ENCODE measurements at regions not wholly inside any gene's neighbourhood (a gene's known extent, or its start where the extent isn't known, plus 50 kb on each side); places are given as distances from the start of the nearest gene placed in this dataset.
"Not testable (repeated sequence)": the region's sequence is repeated elsewhere in the genome, so short reads cannot be mapped to it uniquely, and the experiment has no call there.

DNA sequence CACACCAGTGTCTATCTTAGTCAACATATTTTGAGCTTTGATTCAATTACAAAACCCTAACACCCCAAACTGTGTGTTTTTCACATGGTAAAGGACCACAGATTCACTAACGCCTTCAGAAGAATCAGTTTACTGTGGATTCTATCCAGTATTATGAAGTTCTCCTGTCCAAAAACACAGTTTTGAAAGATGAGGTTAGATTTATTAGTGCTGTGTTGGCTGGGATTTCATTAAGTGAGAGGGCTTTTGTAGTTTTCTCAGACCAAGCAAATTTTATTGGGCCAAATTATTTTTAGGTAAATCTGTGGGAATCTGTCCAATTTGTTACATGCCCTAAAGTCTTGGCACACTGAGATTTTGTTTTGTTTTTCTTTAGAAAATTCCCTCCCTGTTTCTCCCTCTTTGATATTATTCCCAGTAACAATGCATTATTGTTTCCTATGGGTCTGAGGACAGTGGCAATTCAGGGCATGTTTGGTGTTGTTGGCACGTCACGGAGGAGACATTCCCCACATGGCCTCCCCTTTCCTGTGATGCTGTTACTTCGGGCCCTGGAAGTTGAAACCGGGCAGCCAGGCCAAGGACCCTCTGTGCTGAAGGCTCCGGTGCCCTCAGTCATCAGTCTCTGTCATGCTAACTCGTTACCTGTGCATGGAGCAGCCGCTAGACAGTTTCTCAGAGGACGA lies 87.5 kb upstream of the ALKAL2 start:
- DNase-seq: no peak

DNA sequence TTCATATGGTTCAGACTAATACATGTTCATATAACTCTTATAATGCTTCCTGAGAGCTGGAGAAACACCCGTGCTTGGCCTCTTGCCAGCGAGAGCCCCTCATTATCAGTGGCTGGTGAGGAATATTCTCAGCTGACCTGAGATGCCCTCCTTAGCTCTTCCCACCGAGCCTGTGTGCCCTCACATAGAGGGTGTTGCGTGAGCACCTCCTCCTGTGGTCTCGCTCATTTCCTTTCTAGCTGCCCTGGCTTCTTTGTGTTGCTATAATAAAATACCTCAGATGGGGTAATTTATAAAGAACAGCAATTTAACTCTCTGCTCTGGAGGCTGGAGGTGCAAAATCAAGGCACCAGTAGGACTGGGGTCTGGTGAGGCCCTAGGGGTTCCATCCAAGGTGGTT lies 80.5 kb upstream of the ALKAL2 start:
- DNase-seq: no peak

DNA sequence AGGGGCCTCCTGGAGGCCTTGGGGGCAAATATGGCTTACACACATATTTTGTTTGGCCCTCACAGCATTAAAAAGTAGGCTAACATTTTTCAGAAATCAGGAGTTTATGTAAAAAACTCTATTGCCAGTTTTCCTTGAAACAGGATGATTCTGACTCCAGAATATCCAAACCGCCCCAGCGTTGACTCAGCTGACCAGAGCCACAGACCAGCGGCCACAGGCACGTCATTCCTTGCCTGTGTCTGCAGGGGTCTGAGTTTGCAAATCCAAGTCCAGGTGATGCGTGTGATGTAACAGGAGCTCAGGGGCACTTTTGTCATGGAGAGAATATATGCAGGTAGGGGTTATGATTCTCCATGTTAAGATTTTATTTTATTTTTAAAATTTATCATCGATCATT lies 79.4 kb upstream of the ALKAL2 start:
- DNase-seq: no peak

DNA sequence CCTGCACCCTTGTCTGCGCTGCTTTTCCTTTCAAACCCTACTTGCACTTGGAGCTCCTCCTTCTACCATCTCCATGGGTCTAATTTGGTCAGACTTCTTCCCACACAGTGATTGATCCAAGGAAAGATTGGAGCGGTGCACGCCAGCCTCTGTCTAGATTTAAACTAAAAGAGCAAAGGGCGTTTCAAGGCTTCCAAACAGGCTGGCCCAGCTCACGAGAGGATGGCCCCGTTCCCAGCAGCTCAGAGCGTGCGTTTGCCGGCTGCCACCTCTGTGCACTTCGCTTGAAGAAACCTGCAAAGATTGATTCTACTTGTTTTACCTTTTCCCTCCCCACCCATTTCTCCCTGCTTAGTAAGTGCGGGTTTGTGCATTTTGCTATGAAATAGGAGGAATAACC lies 78.8 kb upstream of the ALKAL2 start:
- DNase-seq: no peak

DNA sequence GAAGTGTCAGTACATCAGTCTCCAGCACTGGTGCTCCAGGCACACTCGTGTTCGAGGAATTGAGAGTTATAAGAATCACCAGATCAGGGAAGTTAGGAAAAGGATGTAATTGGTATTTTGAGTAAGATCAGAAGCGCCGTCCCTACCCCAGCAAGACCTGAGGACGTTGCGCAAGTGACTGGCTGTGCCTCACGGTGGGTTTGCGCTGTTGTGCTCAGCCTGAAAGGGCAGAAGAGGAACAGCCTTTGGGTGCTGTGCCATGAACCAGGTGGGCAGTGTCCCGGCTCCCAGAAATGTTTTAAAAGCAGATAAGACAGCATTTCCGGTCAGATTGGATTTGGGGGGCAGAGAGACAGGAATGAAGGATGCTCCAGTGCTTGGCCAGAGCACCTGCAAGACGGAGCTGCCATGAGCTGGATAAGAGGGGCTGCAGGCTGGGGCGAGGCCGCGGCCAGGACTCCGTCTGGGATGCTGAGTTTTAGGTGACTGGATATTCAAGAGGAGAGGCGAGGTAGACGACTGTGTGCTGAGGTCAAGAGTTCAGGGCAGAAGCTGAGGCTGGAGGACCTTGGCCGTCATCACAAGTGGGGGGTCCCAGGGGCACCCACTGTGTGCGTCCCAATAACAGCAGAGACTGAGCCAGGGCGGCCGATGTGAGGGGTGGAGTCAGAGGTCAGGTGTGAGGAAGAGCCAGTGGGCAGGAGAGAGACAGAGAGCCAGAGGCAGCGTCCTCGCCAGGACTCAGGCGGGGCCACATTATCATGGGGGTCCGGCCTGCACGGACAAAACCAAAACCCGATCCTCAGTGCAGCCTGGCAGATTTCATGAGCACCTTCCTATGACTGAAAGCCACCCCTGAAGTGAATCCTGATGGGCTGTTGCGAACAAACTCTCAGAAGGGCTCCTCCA lies 77.7 kb upstream of the ALKAL2 start:
- no peak for DNase-seq

DNA sequence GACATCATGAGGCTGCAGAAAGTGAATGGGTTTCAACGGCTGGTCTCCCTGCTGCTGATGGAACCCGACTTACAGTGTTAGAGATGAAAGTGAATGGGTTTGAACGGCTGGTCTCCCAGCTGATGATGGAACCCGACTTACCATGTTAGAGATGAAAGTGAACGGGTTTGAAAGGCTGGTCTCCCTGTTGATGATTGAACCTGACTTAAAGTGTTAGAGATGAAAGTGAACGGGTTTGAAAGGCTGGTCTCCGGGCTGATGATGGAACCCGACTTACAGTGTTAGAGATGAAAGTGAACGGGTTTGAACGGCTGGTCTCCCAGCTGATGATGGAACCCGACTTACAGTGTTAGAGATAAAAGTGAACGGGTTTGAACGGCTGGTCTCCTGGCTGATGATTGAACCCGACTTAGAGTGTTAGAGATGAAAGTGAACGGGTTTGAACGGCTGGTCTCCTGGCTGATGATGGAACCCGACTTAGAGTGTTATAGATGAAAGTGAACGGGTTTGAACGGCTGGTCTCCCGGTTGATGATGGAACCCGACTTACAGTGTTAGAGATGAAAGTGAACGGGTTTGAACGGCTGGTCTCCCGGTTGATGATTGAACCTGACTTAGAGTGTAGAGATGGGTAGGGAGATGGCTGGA lies 76.1 kb upstream of the ALKAL2 start:
- no peak for DNase-seq

DNA sequence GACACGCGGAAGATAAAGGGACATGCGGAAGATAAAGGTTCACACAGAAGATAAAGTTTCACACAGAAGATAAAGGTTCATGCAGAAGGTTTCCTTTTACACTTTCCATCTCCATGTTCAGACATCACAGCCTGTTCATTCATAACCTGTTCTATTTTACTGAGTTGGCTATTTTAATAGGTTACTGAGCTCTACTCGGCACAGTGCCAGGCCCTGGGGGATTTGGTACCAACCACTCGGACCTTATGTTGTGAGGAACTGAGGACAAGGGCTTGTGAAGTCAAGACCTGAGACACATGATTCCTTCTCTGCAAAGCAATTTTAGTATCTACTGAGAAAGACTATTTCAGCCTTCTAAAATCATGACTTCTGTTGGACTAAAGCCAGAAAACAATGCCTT lies 75.0 kb upstream of the ALKAL2 start:
- no peak for DNase-seq

DNA sequence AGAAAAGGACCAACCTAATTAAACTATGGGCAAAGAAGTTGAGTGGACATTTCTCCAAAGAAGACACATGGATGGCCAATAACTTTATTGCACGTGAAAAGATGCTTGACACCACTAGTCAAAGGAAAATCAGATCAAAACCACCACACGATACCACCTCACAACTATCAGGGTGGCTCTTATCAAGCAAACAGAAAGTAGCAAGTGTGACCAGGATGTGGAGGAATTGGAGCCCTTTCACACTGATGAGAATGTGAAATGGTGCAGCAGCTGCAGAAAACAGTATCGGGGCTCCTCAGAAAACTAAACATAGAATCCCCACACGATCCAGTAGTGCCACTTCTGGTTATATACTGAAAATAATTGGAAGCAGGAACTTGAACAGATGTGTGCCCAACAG lies 72.2 kb upstream of the ALKAL2 start:
- no peak for DNase-seq

DNA sequence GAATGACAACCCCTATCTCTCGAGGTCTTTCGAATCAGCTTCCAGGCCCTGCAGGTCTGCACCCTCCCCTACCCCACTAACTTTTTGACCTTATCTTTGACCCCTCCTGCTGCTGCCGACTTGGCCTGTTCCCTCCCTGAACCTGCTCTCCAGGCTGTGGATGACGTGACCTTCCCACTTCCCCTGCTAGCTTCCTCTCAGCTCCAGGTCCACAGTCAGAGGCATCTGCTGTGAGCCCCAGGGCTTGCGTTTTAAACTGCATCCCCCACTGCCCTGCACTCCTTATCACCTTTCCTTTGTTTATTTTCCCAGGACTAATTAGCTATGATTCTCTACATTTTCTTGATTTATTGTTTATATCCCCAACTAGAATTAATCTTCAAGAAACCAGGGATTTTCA lies 71.2 kb upstream of the ALKAL2 start:
- DNase-seq: no peak

DNA sequence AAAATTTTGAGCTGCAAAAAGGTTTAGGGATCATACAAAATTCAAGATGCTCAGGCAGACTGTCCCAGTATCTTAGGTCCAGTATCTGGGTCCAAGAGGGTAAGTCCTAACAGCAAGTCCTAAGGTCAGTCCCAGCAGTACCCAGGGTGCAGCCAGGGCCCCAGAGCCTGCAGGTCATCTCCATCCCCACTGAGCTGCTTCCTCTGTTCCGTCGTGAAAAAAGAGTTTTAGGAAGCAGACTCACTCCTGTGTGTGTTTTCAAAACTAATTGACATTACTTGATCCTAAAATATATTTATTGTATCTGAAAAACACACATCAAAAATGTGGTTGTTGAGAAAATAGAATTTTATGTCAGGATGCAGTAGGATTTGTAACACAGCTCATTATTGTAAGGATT lies 69.9 kb upstream of the ALKAL2 start:
- DNase-seq: no peak

DNA sequence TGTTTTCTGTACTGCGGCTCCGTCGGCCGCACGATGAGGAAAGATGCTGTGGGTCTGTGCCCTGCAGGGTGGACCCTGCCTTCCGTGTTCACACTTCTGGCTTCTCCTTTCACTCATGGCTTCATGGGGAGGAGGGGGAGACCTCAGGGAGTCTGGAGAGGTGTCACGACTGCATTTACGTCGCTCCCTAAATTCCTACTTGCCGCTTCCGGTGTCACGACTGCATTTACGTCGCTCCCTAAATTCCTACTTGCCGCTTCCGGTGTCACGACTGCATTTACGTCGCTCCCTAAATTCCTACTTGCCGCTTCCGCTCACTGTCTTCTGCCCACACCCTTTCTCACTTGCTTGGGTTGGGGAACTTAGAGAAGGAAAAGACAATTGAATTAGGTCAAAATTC lies 68.4 kb upstream of the ALKAL2 start:
- DNase-seq: not testable (repeated sequence)

DNA sequence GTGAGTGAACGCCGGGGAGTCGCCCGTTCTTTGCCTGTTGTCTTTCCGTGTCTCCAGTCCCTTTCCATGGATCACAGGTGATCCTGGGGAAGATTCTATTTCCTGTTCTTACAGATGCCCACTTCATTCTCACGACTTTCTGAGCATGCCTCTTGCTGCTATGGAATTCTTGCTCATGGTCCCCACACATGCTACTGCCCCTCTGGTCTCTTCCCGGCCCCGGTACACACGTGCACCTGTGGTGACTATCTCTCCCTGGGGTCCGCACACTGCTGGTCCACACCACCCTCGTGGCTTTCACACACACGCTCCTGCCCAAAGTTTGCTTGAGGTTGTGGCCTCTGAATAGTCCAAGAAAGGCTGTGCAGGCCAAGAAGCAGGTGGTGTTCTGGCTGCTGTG lies 67.9 kb upstream of the ALKAL2 start:
- no peak for DNase-seq

DNA sequence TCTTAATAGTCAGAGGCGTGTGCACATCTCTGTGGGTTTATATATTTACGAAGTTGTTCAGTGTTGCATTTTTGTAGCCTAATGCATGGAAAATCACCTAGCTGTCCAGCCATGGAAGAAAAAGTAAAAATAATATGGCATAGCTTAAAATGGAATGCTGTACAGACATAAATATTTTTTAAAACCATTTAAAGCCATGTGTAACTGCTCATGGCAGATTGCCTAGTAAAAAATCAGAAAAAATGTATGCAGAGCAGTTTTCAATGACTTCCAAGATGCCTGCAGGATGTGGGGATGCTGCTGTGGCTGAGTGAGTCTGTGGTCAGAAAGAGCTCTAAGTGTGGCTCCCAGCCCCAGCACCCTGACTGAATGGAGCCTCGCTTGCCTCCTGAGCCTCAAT lies 64.8 kb upstream of the ALKAL2 start:
- no peak for DNase-seq

DNA sequence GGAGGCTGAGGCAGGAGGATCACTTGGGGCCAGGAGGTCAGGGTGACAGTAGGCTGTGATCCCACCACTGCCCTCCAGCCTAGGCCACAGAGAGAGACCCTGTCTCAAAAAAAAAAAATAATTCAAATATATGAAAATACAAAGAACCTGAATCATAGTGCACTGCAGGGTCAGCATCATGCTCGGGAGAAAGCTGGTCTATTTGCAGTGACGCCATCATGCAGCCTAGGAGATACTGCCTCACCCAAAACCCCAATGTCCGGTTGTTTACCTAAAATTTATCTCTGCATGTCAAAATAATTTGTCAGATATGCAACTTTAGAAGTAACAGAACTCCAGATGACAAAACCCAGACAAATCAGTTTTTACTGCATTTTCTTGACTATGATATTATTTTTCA lies 61.5 kb upstream of the ALKAL2 start:
- DNase-seq: no peak

DNA sequence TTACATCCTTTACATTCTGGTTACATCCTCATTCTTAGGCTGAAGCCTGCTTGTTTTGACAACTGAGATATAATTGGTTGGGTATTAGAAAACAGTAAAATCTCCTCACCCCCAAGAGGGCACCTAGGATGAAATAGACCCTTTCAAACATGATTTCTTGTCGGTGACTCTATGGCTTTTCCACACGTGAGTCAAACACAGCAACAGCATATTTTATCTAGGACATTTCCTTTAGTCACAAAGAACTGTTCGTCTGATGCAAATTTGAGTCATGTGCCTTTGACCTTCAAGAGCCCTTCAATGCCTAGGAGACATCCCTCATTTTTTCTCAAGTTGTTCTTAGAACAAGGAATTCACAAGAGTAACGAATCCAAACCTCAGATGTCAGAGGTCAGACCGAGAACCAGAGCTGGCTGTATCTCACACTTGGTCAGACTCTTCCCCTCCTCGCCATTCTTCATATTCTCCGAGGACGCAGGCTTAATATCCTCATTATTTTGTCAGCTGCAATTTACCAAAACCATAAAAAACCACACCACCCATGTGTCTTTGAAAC lies 60.5 kb upstream of the ALKAL2 start:
- no peak for DNase-seq

DNA sequence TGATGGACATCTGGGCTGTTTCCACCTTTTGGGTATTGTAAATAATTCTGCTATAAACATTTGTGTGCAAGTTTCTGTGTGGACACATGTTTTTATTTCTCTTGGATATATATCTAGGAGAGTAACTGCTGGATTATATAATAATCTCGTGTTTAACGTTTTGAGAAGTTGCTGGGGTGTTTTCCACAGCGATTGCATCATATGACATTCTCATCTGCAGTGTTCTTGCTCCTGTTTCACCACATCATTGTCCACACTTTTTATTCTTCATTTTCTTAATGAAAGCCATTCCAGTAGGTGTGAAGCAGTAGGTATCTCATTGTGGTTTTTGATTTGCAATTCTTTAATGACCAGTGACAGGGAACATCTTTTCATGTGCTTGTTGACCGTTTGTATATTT lies 56.9 kb upstream of the ALKAL2 start:
- DNase-seq: no peak

DNA sequence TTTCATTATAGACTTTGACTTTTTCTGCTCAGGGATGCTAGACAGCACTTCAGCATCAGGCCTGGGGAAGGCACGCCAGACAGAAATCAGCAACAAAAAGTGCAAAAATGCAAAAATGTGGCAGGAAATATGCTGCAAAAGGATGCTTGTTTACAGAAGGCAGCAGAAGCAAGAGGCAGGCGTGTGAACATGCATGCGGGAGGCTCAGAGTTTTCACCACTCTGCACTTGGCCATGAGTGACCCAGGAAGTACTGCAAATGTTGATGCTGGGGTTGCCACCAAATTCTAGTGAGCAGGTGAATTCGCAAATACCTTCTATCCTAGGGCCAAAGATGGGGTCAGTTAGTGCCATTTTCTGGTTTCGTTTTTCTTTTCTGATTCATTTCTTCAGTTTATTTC lies 55.5 kb upstream of the ALKAL2 start:
- no peak for DNase-seq

DNA sequence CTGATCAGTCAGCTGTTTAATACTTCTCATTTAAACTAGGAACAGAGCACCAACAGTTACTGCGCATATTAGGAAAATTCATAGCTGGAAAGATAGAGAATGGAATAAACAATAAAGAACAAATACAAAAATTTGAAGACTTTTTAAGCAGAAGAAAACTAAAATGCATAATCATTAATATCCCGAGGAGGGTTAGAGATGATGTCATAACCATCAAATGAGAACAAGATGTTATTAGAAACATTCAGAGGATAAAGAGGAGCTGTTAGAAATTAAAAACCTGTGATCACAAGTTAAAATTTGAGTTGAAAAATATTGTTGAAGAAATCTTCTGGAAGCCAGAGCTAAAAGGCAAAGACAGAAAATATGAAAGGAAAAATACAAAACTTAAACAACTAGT lies 54.0 kb upstream of the ALKAL2 start:
- no peak for DNase-seq

DNA sequence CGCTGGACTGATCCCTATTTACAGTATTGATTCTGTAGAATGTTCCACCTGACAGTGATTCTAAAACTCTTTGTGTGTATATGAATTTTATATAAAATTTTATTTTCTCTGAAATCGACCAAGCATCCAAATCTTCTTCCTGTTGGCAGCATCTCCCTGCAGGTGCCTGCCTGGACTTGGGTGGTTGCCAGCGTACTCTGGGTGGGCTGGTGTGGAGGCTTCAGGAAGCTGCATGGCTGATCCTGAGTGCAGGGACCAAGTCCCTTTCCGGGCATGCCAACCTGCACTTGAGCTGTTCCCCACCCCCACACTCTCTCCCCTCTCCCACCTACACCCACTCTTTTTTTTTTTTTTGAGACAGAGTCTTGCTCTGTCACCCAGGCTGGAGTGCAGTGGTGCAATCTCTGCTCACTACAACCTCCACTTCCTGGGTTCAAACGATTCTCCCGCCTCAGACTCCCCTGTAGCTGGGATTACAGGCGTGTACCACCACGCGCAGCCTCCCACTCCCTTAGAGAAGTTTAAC lies 53.2 kb upstream of the ALKAL2 start:
- DNase-seq: no peak

Data from occipital lobe (tissue), 1 donor.